ENCODE measurements at regions not wholly inside any gene's neighbourhood (a gene's known extent, or its start where the extent isn't known, plus 50 kb on each side); places are given as distances from the start of the nearest gene placed in this dataset.

DNA sequence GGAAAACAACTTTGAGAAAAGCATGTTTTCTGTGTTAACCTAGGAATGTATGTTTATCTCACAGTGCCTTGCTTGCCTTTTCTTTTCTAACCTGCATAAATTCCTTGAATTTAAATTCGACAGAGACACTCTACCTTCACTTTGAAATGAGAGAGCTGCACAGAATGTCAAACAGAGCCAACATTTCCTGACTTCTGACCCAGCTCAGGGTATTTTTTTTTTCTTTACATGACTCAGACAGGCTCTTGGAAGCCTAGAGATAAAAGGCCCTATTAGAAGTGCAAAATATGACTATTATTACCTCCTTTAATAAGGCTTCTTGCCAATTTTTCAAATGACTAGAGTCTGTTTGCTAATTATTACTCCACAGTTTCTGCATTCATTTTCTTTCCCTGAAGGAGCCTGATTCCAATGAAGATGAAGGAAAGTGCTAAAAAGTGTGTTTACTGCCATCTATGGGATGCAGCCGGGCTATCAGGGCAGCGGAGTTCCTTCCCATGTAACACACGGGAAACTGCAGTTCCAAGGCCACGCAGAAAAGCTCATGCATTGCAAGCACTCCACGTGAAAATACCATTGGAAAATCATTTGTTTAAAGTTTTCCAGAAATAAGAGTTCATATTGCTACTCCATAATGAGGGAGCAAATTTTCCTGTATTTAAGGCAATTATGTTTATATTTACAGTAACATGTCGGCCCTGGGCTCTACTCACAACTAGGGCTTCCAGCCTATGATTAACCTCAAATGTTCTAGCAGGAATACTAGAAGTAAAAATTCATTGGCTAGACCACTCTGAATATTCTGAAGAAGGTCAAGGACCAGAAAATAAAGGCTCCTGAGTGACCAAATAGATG is 485.6 kb downstream of the ZSWIM6 start:
- Mint-ChIP-seq H3K27ac (no peak overlapping the region), H3K9me3 (no peaks in the 10 kb centered on the region), H3K36me3 (ENCODE audit: low read depth) (no peaks in the 10 kb centered on the region), H3K4me3 (no peak overlapping the region), H3K27me3 (peaks cover 4% of the 10 kb centered on the region), H3K4me1 (ENCODE audit: low read depth) (no peaks in the 10 kb centered on the region)
- ATAC-seq (no peak), DNase-seq (no peak)
- POLR2A ChIA-PET = interaction anchor here (0.6 kb wide), 1 partner anchor 32 kb away, joined by 4 read pairs; no protein-coding TSS in a partner anchor
- TF ChIP-seq, protein P1, sequence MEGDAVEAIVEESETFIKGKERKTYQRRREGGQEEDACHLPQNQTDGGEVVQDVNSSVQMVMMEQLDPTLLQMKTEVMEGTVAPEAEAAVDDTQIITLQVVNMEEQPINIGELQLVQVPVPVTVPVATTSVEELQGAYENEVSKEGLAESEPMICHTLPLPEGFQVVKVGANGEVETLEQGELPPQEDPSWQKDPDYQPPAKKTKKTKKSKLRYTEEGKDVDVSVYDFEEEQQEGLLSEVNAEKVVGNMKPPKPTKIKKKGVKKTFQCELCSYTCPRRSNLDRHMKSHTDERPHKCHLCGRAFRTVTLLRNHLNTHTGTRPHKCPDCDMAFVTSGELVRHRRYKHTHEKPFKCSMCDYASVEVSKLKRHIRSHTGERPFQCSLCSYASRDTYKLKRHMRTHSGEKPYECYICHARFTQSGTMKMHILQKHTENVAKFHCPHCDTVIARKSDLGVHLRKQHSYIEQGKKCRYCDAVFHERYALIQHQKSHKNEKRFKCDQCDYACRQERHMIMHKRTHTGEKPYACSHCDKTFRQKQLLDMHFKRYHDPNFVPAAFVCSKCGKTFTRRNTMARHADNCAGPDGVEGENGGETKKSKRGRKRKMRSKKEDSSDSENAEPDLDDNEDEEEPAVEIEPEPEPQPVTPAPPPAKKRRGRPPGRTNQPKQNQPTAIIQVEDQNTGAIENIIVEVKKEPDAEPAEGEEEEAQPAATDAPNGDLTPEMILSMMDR (IDR thresholded peaks at IDR 0.05) = no peak
- intact Hi-C loops (cut with micrococcal nuclease) = no loop called here
- CTCF ChIA-PET = no interaction called here

DNA sequence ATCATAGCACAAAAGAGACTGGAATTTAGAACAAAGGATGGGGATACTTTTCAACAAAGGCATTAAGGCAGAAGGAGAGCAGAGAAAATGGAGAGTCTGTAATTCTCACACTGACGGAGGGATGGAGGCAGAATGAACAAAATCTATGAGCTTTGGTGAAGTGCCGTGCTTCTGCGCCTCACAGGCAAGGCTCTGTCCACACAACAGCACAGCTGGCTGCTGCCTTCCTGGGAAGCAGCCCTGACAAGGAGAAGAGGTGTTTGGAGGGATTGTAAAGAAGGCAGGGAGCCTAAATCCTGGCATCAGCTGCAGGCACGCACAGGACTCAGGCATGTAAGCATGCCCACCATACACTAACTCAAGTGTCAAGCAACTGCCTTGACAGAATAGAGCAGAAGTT is 485.2 kb upstream of the KIF2A start:
- POLR2A ChIA-PET = no interaction called here
- peaks cover 1% of the 10 kb centered on the region for H3K27me3 Mint-ChIP-seq

DNA sequence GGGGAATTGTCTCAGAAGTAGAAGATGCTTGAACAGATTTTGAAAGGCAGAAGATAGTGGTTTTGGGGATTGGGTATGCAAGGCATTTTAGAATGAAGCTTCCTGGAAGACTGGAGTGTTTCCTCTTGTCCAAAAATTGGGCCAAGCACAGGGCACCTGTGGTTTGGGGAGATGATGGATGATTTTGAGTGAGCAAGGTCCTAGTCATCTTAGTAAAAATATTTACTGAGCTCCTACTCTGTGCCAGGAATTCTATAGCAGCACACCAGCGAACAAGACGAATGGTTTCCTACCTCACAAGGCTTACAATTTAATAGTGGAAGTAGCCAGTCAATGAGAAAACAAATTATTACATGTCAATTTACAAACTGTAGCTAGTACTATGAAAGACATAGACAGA is 484.4 kb upstream of the KIF2A start:
- DNase-seq (no peak), ATAC-seq (no peak)
- TF ChIP-seq, protein P1 (IDR thresholded peaks at IDR 0.05) = no peak
- H3K4me3 Mint-ChIP-seq = no peak overlapping the region
- no peaks in the 10 kb centered on the region for H3K9me3 Mint-ChIP-seq
- intact Hi-C loops (cut with micrococcal nuclease) = no loop called here
- ChIA-PET POLR2A (interaction anchor here (1.2 kb wide), 1 partner anchor 10 kb away, joined by 3 read pairs; no protein-coding TSS in a partner anchor), CTCF (no interaction called here)
- no peak overlapping the region for H3K27ac Mint-ChIP-seq
- H3K4me1 Mint-ChIP-seq (ENCODE audit: low read depth) = no peaks in the 10 kb centered on the region
- H3K36me3 Mint-ChIP-seq (ENCODE audit: low read depth) = no peaks in the 10 kb centered on the region
- H3K27me3 Mint-ChIP-seq = peaks cover 1% of the 10 kb centered on the region

More for the DNA sequence above, 485.2 kb upstream of the KIF2A start:
- intact Hi-C loops (cut with micrococcal nuclease) = no loop called here
- no peaks in the 10 kb centered on the region for H3K36me3 Mint-ChIP-seq (ENCODE audit: low read depth)
- ATAC-seq (no peak), DNase-seq (no peak)
- H3K27ac Mint-ChIP-seq = no peak overlapping the region
- TF ChIP-seq, protein P1 (IDR thresholded peaks at IDR 0.05) = no peak
- CTCF ChIA-PET = no interaction called here
- no peaks in the 10 kb centered on the region for H3K4me1 Mint-ChIP-seq (ENCODE audit: low read depth)
- no peak overlapping the region for H3K4me3 Mint-ChIP-seq
- H3K9me3 Mint-ChIP-seq = no peaks in the 10 kb centered on the region

DNA sequence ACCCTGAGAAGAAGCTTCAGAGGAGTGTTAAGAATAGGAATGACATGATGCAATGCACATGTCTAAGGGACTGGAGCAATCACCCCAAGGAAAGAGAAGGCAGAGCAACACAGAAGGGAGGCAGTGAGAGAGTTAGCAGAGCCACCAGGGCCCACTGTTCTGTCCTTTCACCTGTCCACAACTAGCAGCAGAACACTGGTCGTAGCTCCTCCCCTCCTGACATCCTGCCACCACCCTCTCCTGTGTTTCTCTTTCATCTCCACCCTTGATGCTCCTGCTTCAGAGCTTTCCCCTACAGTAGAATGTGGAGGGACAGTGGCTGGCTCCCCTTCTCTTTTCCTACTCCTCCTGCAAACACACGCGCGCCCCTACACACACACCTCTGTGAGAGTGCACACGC is 483.4 kb upstream of the KIF2A start:
- Mint-ChIP-seq H3K4me1 (ENCODE audit: low read depth) (no peaks in the 10 kb centered on the region), H3K27me3 (peaks cover 1% of the 10 kb centered on the region), H3K27ac (no peak overlapping the region), H3K9me3 (no peaks in the 10 kb centered on the region), H3K36me3 (ENCODE audit: low read depth) (no peaks in the 10 kb centered on the region), H3K4me3 (no peak overlapping the region)
- intact Hi-C loops (cut with micrococcal nuclease) = no loop called here
- ChIA-PET CTCF (no interaction called here), POLR2A (interaction anchor here (1.2 kb wide), 1 partner anchor 11 kb away, joined by 3 read pairs; no protein-coding TSS in a partner anchor)
- ATAC-seq (no peak), DNase-seq (no peak)
- TF ChIP-seq, protein P1 (IDR thresholded peaks at IDR 0.05) = no peak

DNA sequence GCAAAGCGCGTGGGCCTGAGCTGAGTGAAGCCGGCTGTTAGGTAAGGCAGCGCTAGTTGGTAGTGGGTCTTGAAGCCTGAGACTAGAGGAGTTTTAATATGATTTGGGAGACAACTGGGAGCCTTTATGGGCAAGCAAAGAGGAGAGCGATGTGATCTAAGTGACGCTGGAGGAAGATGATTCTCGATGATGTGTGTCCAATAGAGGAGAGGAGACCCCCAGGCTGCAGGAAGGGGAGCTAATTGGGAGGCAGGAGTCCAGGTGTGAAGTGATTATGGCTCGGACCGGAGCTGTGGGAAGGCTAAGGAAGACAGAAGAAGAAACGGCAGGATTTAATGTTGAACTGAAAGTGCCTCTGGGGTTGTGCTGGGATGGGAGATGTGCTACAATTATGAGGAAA is 482.9 kb upstream of the KIF2A start:
- Mint-ChIP-seq H3K9me3 (no peaks in the 10 kb centered on the region), H3K4me1 (ENCODE audit: low read depth) (no peaks in the 10 kb centered on the region), H3K27me3 (peaks cover 1% of the 10 kb centered on the region), H3K27ac (no peak overlapping the region), H3K4me3 (no peak overlapping the region), H3K36me3 (ENCODE audit: low read depth) (no peaks in the 10 kb centered on the region)
- intact Hi-C loops (cut with micrococcal nuclease) = no loop called here
- no peak for DNase-seq
- ChIA-PET POLR2A (no interaction called here), CTCF (no interaction called here)
- TF ChIP-seq, protein P1 (IDR thresholded peaks at IDR 0.05) = no peak
- no peak for ATAC-seq

Measured in activated CD8-positive, alpha-beta T cell treated with anti-CD3 and anti-CD28 coated beads for 36 hours (primary cell).